Central memory CD8-positive, alpha-beta T cell (primary cell): ENCODE measurements at regions not wholly inside any gene's neighbourhood (a gene's known extent, or its start where the extent isn't known, plus 50 kb on each side); places are given as distances from the start of the nearest gene placed in this dataset.
A peak's percentile ranks its signal among the peaks of the same experiment; 100 is the strongest.

Source experiments
- ATAC-seq: fragments of 150-1000 bp; cut with Tn5 transposase; replicated peaks from 2 replicates; pipeline ENCODE4 v1.10.0; 2022; ENCODE audit warnings: mild to moderate bottlenecking, moderate FRiP score, moderate number of reproducible peaks; ENCODE audit not compliant: poor library complexity, severe bottlenecking; ENCODE audit errors: extremely low read depth
- DNase-seq, 2 donors: peaks; one replicate each; pipeline ENCODE4 v3.0.0; 2021; ENCODE audit warnings: low spot score in 2 of 2
- H3K27ac Mint-ChIP-seq: one replicate; pipeline ENCODE4 v1.8.0; 2022; ENCODE audit warnings: low read depth, mild to moderate bottlenecking, moderate library complexity, mixed read lengths
- H3K27me3 Mint-ChIP-seq: one replicate; pipeline ENCODE4 v1.8.0; 2022; ENCODE audit warnings: mixed read lengths
- H3K36me3 Mint-ChIP-seq: one replicate; pipeline ENCODE4 v1.8.0; 2022; ENCODE audit warnings: mild to moderate bottlenecking, moderate library complexity, mixed read lengths; ENCODE audit not compliant: insufficient read depth
- H3K4me1 Mint-ChIP-seq: one replicate; pipeline ENCODE4 v1.8.0; 2022; ENCODE audit warnings: mixed read lengths
- H3K4me3 Mint-ChIP-seq: one replicate; pipeline ENCODE4 v1.8.0; 2022; ENCODE audit warnings: mild to moderate bottlenecking, moderate library complexity, mixed read lengths
- H3K9me3 Mint-ChIP-seq: one replicate; pipeline ENCODE4 v1.8.0; 2022; ENCODE audit warnings: mixed read lengths

DNA sequence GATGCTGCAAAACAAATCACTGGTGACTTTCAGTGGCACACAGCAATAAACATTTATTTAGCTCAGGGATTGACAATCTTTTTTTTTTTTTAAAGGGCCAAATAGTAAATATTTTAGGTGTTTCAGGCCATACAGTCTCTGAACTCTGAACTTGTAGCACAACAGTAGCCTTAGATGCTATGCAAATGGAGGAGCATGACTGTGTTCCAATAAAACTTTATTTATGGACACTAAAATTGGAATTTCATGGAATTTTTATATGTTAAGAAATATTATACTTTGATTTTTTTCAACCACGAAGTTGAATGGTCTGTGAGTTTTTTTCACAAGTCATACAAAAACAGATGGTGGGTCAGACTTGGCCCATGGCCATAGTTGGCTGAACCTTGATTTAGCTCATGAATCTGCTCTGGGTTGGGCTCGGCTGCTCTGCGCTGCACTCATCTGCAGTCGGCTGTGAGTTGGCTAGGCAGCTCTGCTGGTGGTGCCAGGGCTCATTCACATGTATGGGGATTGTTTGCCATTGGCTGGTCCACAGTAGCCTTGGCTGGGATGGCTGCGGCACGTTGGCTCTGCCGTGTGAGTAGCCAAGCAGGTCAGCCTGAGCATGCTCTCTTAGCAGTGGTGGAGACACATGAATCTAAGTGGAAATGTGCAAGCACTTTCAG is 231.7 kb upstream of the PGRMC2 start:
- H3K9me3 Mint-ChIP-seq, result no peaks in the 10 kb centered on the region
- peaks cover 33% of the 10 kb centered on the region for H3K27me3 Mint-ChIP-seq
- ATAC-seq (no peak), DNase-seq (no peak)
- H3K36me3 Mint-ChIP-seq, result no peaks in the 10 kb centered on the region
- H3K4me3 Mint-ChIP-seq, result no peak overlapping the region
- no peak overlapping the region for H3K27ac Mint-ChIP-seq
- H3K4me1 Mint-ChIP-seq, result no peaks in the 10 kb centered on the region

DNA sequence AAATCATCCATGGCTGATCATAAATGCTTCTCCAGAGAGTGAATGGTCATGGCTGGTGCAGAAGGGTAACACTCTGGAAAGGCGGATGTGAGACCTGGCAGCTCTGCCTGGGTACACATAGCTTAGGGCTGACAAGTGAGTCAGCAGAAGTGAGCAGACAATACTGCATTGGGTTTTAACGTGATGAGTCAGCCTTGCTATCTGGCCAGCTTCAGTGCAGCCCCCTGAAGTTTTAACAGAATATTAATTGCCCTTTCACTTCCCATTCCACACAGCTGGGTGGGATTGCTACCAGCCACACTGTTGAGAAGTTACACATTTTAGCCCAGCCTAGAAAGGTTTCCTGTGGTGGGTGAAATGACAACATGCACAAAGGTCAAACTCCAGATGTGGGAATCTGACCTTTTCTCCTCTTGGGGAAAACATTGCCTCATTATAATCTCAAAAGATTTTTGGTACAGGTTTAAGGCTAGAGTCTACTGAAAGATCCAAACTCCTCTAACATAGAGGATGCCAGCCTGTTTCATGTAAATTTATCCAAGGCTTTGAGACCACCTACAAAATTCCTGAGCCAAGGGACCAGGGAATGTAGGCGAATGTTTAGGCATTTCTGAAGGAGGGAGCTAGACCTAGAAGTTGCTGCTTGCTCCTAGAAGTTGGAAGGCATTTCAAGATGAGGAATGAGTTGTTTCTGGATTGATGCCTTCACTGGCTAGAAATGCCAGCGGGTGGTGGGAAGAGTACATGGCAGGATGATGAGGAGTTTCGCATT is 230.3 kb upstream of the PGRMC2 start:
- no peak overlapping the region for H3K4me3 Mint-ChIP-seq
- no peaks in the 10 kb centered on the region for H3K9me3 Mint-ChIP-seq
- H3K36me3 Mint-ChIP-seq, result no peaks in the 10 kb centered on the region
- no peak for DNase-seq
- peaks cover 22% of the 10 kb centered on the region for H3K27me3 Mint-ChIP-seq
- peaks cover 9% of the 10 kb centered on the region for H3K4me1 Mint-ChIP-seq
- H3K27ac Mint-ChIP-seq, result no peak overlapping the region
- no peak for ATAC-seq

- Mint-ChIP-seq H3K27ac (no peak overlapping the region), H3K9me3 (no peaks in the 10 kb centered on the region), H3K27me3 (peaks cover 15% of the 10 kb centered on the region), H3K4me1 (peaks cover 9% of the 10 kb centered on the region), H3K36me3 (no peaks in the 10 kb centered on the region), H3K4me3 (no peak overlapping the region)
- DNase-seq, result no peak
- ATAC-seq, result no peak
Observed at GRCh38 chr4:128517096-128517738, 229.6 kb upstream of the PGRMC2 start.

- no peak for ATAC-seq
- H3K36me3 Mint-ChIP-seq, result no peaks in the 10 kb centered on the region
- no peak for DNase-seq
- H3K27ac Mint-ChIP-seq, result no peak overlapping the region
- no peak overlapping the region for H3K4me3 Mint-ChIP-seq
- H3K9me3 Mint-ChIP-seq, result no peaks in the 10 kb centered on the region
- H3K4me1 Mint-ChIP-seq, result peaks cover 9% of the 10 kb centered on the region
- peaks cover 10% of the 10 kb centered on the region for H3K27me3 Mint-ChIP-seq
Observed at GRCh38 chr4:128516301-128516969, 228.8 kb upstream of the PGRMC2 start.

- no peaks in the 10 kb centered on the region for H3K27me3 Mint-ChIP-seq
- DNase-seq (no peak), ATAC-seq (peak; percentile 46)
- no peaks in the 10 kb centered on the region for H3K9me3 Mint-ChIP-seq
- peak overlapping the region; percentile 1 for H3K4me3 Mint-ChIP-seq
- peaks cover 9% of the 10 kb centered on the region for H3K4me1 Mint-ChIP-seq
- H3K27ac Mint-ChIP-seq, result peak overlapping the region; percentile 10
- no peaks in the 10 kb centered on the region for H3K36me3 Mint-ChIP-seq
Observed at GRCh38 chr4:128513664-128514484, 226.3 kb upstream of the PGRMC2 start.

GRCh38 chr4:128512767-128513322 is 225.2 kb upstream of the PGRMC2 start:
- DNase-seq (no peak), ATAC-seq (no peak)
- no peaks in the 10 kb centered on the region for H3K36me3 Mint-ChIP-seq
- H3K4me1 Mint-ChIP-seq, result peaks cover 9% of the 10 kb centered on the region
- H3K27me3 Mint-ChIP-seq, result no peaks in the 10 kb centered on the region
- no peak overlapping the region for H3K4me3 Mint-ChIP-seq
- H3K27ac Mint-ChIP-seq, result no peak overlapping the region
- H3K9me3 Mint-ChIP-seq, result no peaks in the 10 kb centered on the region

DNA sequence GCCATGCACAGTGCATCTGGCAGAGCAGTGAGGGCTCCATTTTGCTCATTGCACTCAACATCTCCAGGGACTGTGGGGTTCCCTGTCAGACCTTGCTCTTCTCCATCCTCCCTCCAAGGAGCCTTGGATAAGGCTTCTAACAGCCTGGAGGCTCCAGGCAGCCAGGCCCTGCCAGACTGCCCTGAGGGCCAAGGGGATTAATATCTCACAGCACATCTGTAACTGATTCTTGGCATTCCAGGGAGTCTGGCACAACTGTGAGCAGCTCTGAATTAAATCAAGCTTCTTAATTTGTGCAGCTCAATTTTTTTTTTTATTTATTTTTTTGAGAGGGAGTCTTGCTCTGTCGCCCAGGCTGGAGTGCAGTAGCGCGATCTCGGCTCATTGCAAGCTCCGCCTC is 224.5 kb upstream of the PGRMC2 start:
- Mint-ChIP-seq H3K4me3 (no peak overlapping the region), H3K4me1 (peaks cover 9% of the 10 kb centered on the region), H3K27ac (no peak overlapping the region), H3K9me3 (no peaks in the 10 kb centered on the region), H3K36me3 (no peaks in the 10 kb centered on the region), H3K27me3 (no peaks in the 10 kb centered on the region)
- DNase-seq, result no peak
- ATAC-seq, result no peak

DNA sequence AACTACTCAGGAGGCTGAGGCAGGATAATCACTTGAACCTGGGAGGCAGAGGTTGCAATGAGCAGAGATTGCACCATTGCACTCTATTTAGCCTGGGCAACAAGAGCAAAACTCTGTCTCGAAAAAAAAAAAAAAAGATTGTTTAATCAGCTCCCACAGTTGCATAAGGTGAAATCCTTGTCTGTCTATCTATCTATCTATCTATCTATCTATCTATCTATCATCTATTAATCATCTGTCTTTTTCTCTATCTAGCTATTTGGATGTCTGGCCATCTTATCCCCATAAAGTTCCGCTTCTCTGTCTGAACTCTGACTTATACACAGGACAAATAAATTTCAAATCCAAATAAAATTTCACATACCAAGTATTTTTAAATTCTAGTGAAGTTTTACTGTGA is 223.2 kb upstream of the PGRMC2 start:
- no peak for ATAC-seq
- no peaks in the 10 kb centered on the region for H3K36me3 Mint-ChIP-seq
- no peak for DNase-seq
- H3K9me3 Mint-ChIP-seq, result no peaks in the 10 kb centered on the region
- no peak overlapping the region for H3K27ac Mint-ChIP-seq
- no peaks in the 10 kb centered on the region for H3K27me3 Mint-ChIP-seq
- H3K4me3 Mint-ChIP-seq, result no peak overlapping the region
- H3K4me1 Mint-ChIP-seq, result peaks cover 9% of the 10 kb centered on the region

- H3K4me1 Mint-ChIP-seq, result no peaks in the 10 kb centered on the region
- peaks cover 6% of the 10 kb centered on the region for H3K9me3 Mint-ChIP-seq
- DNase-seq (no peak), ATAC-seq (no peak)
- no peak overlapping the region for H3K4me3 Mint-ChIP-seq
- no peaks in the 10 kb centered on the region for H3K36me3 Mint-ChIP-seq
- peaks cover 10% of the 10 kb centered on the region for H3K27me3 Mint-ChIP-seq
- H3K27ac Mint-ChIP-seq, result no peak overlapping the region
Observed at GRCh38 chr4:128502818-128503527, 215.4 kb upstream of the PGRMC2 start.

- Mint-ChIP-seq H3K4me1 (no peaks in the 10 kb centered on the region), H3K4me3 (no peak overlapping the region), H3K36me3 (no peaks in the 10 kb centered on the region), H3K27ac (no peak overlapping the region), H3K27me3 (peaks cover 10% of the 10 kb centered on the region), H3K9me3 (peaks cover 11% of the 10 kb centered on the region)
- no peak for ATAC-seq
- DNase-seq, result no peak
Observed at GRCh38 chr4:128501239-128501638, 213.6 kb upstream of the PGRMC2 start.

- DNase-seq, result no peak
- H3K4me1 Mint-ChIP-seq, result no peaks in the 10 kb centered on the region
- H3K27ac Mint-ChIP-seq, result no peak overlapping the region
- peaks cover 10% of the 10 kb centered on the region for H3K27me3 Mint-ChIP-seq
- no peak for ATAC-seq
- H3K9me3 Mint-ChIP-seq, result no peaks in the 10 kb centered on the region
- H3K36me3 Mint-ChIP-seq, result no peaks in the 10 kb centered on the region
- no peak overlapping the region for H3K4me3 Mint-ChIP-seq
Observed at GRCh38 chr4:128488055-128488705, 200.6 kb upstream of the PGRMC2 start.
